B cell (primary cell): ENCODE measurements at regions not wholly inside any gene's neighbourhood (a gene's known extent, or its start where the extent isn't known, plus 50 kb on each side); places are given as distances from the start of the nearest gene placed in this dataset.

Experiments used
- CTCF ChIP-seq: fragments of 200-600 bp; IDR thresholded peaks from one replicate; pipeline ENCODE4 v1.8.0; 2022; ENCODE audit warnings: antibody characterized with exemption, mild to moderate bottlenecking
- EZH2 ChIP-seq: IDR thresholded peaks from 2 replicates; pipeline ENCODE4 v1.6.1; 2012; ENCODE audit warnings: borderline replicate concordance, low read depth, mild to moderate bottlenecking, moderate library complexity, low read length; ENCODE audit not compliant: insufficient read depth, poor library complexity, severe bottlenecking

GRCh38 chr13:76632401-76633044 is 253.7 kb downstream of the KCTD12 start:
- TF ChIP-seq CTCF, result no peak
- TF ChIP-seq EZH2, result no peak
